ENCODE measurements at regions not wholly inside any gene's neighbourhood (a gene's known extent, or its start where the extent isn't known, plus 50 kb on each side); places are given as distances from the start of the nearest gene placed in this dataset.

DNA sequence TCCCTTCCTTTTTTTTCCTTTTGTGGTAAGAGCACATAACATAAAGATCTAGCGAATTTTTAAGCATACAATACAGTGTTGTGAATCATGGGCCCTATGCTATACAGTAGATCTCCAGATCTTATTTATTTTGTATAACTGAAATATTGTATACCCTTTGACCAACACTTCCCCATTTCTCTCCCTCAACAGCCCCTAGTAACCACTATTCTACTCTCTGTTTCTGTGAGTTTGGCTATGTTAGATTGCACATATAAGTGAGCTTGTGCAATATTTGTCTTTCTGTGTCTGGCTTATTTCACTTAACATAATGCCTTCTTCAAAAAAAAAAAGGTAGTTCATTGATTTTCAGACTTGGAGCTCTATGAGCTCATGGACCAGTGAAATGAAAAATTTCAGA is 180.5 kb downstream of the C11orf91 start:
- DNase-seq = no peak

DNA sequence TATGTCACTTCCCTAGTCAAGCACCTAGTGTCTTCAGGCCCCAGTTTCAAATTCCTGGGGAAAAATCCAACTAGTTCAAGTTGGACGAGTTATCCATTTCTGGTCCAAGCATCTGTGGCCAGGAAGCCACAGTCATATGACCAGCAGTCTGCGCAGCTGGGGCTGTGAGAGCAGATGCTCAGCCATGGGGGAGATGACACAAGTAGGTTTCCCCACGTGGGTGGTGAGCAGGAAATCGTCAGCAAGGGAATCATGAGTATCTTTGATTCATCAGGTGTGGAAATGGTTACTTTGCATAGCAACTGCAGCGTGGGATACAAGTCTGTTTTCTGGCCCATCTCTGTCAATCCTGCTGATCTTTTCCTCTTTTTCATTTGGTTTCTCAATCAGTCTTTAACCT is 185.3 kb downstream of the C11orf91 start:
- DNase-seq = peak; percentile 37

DNA sequence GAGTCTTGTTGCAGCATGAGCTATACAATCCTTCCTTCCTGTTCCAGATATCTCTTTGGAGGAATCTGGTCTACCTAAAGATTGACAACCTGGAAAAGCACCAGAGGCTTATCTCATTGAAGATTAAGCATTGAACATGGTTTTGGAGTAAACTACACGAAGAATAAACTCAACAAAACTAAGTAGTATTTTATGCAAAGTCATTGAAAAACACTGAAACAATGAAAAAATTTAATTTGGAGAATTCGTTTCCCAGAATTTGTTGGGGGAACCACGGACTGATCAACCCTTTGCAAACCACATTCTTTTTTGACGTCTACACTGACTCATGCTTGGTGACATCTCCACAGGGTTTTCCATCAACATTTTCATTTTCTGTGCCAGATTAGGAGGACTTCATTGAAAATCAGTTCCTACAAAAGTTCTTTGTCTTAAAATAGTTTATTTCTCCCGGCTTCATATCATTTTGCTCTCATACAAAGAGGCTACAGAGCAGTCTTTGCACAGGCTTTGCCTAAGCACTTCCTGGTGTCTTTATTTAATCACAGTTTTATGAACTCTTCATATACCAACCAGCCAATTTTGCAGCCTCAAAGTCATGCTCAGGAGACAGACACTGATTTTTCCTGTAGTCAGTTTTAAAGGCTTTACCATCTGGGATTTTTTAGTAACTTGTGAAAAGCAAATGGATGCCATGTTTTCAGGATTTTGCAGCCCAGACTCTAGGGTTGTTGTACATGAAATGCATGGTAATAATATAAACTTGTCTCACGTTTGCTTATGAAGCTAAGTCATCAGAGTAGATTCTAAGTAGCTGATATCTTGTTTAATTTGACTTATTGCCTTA is 186.3 kb downstream of the C11orf91 start:
- no peak for DNase-seq

- DNase-seq = no peak
These were observed 191.0 kb downstream of the C11orf91 start for GRCh38 chr11:33509632-33510031.

- DNase-seq = peak; percentile 42
These were observed 192.7 kb downstream of the C11orf91 start for GRCh38 chr11:33507967-33508366.

GRCh38 chr11:33507356-33507755 is 193.3 kb downstream of the C11orf91 start:
- no peak for DNase-seq

DNA sequence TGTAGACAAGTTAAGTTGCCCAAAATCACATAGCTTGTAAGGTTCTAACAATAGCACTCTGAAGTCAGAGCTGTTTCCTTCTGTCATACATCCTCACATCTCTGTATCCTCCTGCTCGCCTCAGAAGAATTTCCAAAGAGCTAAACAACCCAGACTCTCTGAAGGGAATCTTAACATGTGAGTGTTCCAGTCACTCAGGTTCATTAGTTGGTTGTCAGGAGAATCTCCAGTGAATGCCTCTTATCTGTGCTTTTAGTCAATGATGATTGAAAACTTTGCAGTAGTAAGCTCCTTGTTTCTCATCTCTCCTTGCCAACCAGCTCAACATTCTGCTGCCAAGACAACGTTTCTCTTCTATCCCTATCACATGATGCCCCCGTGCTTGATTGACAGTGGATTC is 195.5 kb downstream of the C11orf91 start:
- no peak for DNase-seq

DNA sequence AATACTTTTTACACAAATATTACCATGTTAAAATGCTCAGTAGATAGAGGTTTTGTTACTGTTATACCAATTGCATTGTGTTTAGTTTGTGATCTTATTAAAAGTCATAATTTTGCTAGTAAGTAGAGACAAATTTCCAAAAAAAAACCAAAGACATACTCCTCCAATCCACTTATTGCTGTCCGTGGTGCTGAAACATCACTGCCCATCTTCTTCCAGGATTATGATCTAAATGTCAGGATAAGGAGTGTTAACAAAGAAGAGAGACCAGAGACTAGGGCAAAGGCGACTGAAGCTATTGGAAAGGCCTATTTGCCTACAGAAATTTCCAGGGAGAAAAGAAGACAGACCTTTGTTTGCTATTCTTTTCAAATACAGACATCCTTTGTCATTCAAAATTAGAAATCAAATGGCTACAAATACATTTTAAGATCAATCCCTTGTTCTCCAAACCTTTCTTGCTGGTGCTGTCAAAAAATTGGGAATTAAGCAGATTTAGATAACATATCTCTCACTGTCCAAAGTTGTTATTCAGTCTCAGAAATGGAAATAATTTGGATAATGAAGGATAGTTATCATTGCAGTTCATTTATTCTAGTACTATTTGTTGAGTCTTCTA is 199.7 kb downstream of the C11orf91 start:
- DNase-seq = peak; percentile 30

- no peak for DNase-seq
These were observed 200.3 kb downstream of the C11orf91 start for GRCh38 chr11:33500332-33500731.

DNA sequence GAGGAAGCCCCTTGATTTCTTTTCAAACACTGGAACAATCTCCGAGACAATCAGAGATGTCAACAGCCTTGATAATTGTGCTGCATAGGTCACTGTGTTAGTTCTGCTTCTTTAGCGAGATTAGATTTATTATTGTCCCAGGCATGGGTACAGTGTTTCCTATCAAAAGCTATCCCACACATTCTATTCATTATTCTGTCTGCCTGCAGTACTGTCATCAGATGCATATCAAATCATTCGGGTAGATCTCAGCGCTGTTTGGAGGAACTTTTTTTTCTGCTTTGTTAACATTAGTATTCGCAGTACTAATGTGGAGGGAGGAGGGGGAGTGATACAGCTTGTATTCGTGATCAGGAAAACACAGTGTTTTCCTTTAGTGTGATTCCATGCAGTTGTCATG is 208.0 kb downstream of the C11orf91 start:
- DNase-seq = no peak

DNA sequence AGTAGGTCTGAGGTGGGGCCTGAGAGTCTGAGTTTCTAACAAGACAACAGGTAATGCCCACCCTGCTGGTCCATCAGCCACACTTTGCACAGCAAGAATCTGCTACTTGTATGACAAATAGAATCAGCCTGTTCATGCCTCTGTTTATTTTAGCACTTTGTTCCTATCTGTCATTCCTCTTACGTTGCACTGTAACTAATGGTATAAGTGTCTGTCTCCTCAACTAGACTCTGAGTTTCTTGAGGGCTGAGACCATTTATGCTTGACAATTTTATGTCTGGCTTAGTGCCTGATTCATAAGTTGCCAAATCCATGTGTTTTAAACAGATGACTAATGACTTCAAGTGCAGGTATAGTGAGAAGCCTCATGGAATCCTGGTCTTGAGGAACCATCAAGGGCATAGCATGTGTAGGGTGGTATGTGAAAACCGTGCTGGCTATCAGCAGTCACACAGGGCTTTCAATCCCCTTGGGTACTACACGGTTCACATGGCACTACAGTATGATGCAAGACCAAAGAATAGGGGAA is 209.7 kb downstream of the C11orf91 start:
- DNase-seq = no peak

GRCh38 chr11:33488971-33489370 is 211.7 kb downstream of the C11orf91 start:
- DNase-seq = no peak

DNA sequence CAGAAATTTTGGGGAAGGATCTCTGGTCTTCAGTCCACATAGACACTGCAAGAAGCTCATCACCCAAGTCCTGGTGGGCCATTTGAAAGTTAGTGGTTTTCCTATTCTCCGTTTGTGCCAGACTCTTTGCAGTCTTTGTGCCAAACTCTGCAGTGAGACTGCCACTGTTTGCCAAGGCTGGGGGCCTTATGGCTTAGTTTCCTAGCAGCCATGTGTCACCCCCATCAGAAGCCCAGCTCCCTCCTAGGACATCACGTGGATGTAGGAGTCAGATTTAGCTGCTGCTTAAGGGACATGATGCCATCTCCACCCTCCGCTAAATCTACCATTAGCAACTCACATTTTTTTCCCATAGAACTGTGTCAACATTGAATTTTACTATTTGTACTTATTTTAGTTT is 220.0 kb downstream of the C11orf91 start:
- DNase-seq = no peak

DNA sequence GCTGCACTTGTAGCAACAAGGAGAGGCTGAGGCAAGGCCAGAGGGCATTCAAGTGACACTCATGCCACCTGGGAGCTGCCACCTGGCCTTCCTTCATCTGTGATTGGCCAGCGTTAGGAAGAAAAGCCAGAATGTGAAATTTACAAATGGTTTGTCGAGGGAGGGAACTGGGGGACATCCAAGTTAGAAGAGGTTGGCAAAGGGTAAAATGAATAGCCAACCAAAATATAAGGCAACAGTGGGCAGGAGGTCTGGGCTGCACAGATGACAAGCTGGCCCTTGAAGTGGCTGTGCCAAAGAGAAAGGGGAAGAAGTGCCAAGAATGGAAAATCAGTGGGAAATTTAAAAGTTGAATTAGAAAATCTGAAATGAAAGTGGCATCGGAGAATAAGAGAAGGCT is 221.4 kb downstream of the C11orf91 start:
- no peak for DNase-seq

DNA sequence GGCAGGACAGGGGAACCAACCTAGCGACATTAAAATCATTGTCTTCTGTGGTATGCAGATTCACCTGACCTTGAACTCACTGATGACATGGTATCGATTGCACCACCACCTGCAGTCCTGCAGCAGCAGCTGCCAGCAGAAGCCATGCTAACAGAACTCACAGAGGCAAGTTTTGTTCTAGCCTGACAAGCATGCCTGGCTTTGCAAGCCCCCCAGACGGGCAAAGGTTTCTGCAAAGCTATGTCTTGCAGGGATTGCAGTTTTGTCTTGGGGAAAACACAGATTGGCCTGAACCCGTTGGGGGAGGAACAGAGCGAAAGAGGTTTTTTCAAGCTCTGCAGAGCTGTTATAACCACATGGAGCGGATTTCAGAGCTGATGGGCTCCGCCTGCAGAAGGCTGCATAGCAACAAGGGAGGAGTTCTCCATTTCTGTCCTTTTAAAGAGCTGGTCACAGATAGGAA is 221.0 kb downstream of the HIPK3 start:
- no peak for DNase-seq

DNA sequence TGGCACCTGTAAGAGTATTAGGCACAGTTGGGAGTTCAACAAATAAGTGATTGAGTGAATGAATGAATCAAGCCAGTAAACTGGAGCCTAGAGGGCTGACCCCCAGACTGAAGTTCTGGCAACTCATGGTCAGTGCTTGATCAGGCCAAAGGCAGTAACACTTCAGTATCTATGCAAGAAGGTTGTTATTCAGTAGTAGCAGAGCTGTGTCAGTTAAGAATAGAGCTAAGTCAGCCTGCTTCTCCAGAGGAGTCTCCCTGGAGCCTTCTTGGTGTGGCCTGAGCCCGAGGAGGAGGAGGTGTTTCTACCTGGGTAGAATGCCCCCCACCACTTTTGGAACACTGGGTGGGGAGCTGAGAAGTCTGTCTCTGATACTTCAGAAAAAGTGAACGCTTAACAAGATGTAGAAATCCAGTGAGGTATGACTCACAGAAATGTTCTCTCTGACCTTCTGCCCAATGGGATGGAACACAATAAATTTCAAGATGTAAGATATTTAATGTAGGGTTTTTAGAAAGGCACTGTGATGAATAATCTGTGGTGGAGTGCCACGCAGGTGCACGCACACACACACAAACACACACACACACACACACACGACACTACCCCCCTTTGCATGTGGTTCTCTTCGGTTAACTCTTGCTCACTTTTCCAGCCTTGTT is 219.9 kb downstream of the HIPK3 start:
- DNase-seq = peak; percentile 52

- DNase-seq = no peak
These were observed 218.8 kb downstream of the HIPK3 start for GRCh38 chr11:33475993-33476392.

DNA sequence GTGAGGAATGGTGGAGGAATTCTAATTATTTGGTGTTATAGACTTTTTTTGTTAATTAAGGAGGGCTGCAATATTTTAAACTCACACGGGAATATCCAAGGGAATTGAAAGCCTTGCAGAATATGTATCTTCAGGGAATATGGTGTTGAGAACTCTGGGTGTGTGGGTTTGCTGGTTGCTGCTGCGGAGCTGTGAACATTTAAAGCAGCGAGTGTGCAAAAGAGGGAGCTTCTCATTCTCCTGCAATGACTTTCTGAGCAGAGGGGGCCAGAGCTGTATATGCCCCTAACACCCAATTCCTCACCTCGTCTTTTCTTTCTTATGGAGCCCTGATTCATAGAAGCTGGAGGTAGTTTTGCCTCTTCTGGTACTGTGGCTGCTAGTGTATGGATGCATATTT is 217.7 kb downstream of the HIPK3 start:
- no peak for DNase-seq

DNA sequence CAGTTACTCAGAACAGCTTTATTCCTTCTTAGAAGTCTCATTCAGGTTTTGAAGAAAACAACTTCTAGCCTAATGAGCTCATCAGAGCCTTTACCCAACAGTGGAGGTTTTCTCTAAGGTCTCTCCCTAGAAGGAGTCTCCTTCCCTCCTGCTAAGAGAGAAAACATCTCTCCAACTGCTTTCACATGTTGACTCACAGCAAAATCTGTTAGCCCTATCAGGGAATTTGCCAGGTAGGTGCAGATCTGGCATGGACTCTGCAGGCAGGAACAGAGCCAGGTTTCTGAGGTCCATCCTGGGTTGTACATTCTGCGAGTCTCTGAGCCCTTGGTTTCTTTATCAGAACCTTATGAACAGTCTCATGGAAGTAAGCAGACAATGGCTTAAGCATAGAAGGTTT is 214.4 kb downstream of the HIPK3 start:
- no peak for DNase-seq

GRCh38 chr11:33467966-33468365 is 210.8 kb downstream of the HIPK3 start:
- no peak for DNase-seq

GRCh38 chr11:33463059-33463458 is 205.9 kb downstream of the HIPK3 start:
- peak; percentile 48 for DNase-seq

- no peak for DNase-seq
These were observed 204.4 kb downstream of the HIPK3 start for GRCh38 chr11:33461369-33462125.

DNA sequence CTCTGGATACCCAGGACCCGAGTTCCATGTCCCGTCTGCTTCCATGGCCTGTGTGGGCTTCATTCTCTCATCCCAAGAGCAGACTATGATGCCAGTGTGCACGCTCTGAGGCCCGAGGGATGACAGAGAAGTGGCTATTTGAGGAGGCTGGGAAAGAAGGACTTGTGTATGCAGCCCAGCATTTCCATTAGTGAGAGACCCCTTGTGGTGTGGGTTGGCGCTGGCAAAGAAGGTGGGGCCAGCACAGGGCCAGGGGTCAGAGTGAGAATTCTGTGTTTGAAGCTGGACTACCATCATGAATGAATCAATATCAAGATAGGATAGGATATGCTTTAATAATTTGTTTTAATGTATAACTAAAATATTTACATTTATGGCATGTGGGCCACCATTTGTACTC is 200.8 kb downstream of the HIPK3 start:
- DNase-seq = no peak

Measured in HCEC 1CT (cell line).